Progenitor cell of endocrine pancreas (in vitro differentiated cells): ENCODE measurements at regions not wholly inside any gene's neighbourhood (a gene's known extent, or its start where the extent isn't known, plus 50 kb on each side); places are given as distances from the start of the nearest gene placed in this dataset.

Source experiments
- DNase-seq: peaks from one replicate; pipeline ENCODE4 v3.0.0; 2021; ENCODE audit warnings: low spot score; ENCODE audit not compliant: unreplicated experiment
- H3K27ac Mint-ChIP-seq: 2 replicates; pipeline ENCODE4 v1.8.0; 2021; ENCODE audit warnings: mild to moderate bottlenecking, moderate library complexity, mixed read lengths
- H3K27me3 Mint-ChIP-seq: 2 replicates; pipeline ENCODE4 v1.8.0; 2021; ENCODE audit warnings: mixed read lengths
- H3K36me3 Mint-ChIP-seq: 2 replicates; pipeline ENCODE4 v1.8.0; 2022; ENCODE audit warnings: mixed read lengths; ENCODE audit not compliant: insufficient read depth
- H3K4me1 Mint-ChIP-seq: 2 replicates; pipeline ENCODE4 v1.8.0; 2021; ENCODE audit warnings: low read depth, mixed read lengths
- H3K4me3 Mint-ChIP-seq: 2 replicates; pipeline ENCODE4 v1.8.0; 2021; ENCODE audit warnings: low read depth, mild to moderate bottlenecking, moderate library complexity, mixed read lengths
- H3K9me3 Mint-ChIP-seq: 2 replicates; pipeline ENCODE4 v1.8.0; 2021; ENCODE audit warnings: low read depth, mixed read lengths
- TF ChIP-seq, protein P1 (sequence below): fragments of 200-600 bp; sonication (generic); IDR thresholded peaks from one replicate; pipeline ENCODE4 v1.5.0; 2021; ENCODE audit warnings: antibody characterized with exemption, mild to moderate bottlenecking; ENCODE audit not compliant: unreplicated experiment

DNA sequence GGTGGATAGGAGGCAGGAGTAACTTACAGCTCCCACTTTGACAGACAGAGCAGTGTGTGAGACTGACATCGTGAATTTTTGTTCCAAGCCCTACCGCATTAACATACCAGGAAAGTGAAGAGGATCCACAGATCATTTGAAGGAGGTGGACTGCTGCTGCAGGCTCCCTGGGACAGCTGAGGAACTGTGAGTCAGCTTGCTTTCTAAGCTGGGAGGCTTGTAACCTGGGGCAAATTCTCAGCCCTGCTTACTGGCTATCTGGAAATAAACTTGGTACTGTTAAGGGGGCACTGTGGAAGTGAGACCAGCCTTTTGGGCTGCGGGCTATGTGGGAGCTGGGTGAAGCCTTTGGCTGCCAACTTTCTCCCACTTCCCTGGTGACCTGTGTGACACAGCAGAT lies 1202.5 kb downstream of the DNAJB9 start:
- H3K9me3 Mint-ChIP-seq = peaks cover 25% of the 10 kb centered on the region
- no peak overlapping the region for H3K27ac Mint-ChIP-seq
- H3K27me3 Mint-ChIP-seq = no peaks in the 10 kb centered on the region
- no peaks in the 10 kb centered on the region for H3K36me3 Mint-ChIP-seq
- TF ChIP-seq, protein P1, sequence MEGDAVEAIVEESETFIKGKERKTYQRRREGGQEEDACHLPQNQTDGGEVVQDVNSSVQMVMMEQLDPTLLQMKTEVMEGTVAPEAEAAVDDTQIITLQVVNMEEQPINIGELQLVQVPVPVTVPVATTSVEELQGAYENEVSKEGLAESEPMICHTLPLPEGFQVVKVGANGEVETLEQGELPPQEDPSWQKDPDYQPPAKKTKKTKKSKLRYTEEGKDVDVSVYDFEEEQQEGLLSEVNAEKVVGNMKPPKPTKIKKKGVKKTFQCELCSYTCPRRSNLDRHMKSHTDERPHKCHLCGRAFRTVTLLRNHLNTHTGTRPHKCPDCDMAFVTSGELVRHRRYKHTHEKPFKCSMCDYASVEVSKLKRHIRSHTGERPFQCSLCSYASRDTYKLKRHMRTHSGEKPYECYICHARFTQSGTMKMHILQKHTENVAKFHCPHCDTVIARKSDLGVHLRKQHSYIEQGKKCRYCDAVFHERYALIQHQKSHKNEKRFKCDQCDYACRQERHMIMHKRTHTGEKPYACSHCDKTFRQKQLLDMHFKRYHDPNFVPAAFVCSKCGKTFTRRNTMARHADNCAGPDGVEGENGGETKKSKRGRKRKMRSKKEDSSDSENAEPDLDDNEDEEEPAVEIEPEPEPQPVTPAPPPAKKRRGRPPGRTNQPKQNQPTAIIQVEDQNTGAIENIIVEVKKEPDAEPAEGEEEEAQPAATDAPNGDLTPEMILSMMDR = no peak
- H3K4me1 Mint-ChIP-seq = no peaks in the 10 kb centered on the region
- DNase-seq = no peak
- H3K4me3 Mint-ChIP-seq = no peak overlapping the region

DNA sequence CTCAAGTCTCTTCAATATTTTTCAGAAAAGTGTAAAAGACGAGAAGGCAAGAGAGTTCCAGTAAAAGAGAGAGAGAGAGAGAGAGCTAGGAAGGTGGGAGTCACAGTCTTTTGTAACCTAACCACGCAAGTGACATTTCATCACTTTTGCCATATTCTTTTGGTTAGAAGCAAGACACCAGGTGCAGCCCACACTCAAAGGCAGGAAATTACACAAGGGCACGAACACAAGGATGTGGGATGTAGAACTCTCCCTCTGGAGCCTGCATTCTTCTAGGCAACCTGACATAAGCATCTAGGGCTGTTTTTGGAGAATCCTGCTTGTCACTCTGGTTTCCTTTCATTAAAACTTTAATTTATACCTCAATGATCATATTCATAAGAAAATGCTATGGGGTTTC lies 1213.1 kb downstream of the DNAJB9 start:
- H3K27me3 Mint-ChIP-seq = no peaks in the 10 kb centered on the region
- TF ChIP-seq, protein P1 = no peak
- H3K4me1 Mint-ChIP-seq = peaks cover 3% of the 10 kb centered on the region
- peak overlapping the region; percentile 3 for H3K27ac Mint-ChIP-seq
- H3K9me3 Mint-ChIP-seq = peaks cover 8% of the 10 kb centered on the region
- no peaks in the 10 kb centered on the region for H3K36me3 Mint-ChIP-seq
- no peak overlapping the region for H3K4me3 Mint-ChIP-seq
- no peak for DNase-seq

DNA sequence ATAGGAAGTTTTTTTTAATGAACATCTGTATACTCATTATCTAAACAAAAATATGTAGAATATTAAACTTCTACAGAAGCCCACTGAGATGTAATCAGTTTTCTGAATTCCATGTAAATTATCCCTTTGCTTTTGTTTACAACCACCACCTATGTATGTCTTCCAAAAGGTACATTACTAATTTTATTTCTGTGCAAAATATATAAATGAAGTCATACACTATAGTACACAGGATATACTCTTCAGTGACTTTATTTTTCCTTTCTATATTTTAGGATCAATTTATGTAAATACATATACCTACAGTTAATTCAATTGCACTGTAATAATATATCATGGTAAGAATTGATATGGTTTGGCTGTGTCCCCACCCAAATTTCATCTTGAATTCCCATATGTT lies 1236.9 kb downstream of the DNAJB9 start:
- H3K27me3 Mint-ChIP-seq = no peaks in the 10 kb centered on the region
- peaks cover 15% of the 10 kb centered on the region for H3K9me3 Mint-ChIP-seq
- TF ChIP-seq, protein P1 = no peak
- H3K4me1 Mint-ChIP-seq = peaks cover 10% of the 10 kb centered on the region
- H3K36me3 Mint-ChIP-seq = no peaks in the 10 kb centered on the region
- no peak overlapping the region for H3K4me3 Mint-ChIP-seq
- no peak for DNase-seq
- H3K27ac Mint-ChIP-seq = no peak overlapping the region

DNA sequence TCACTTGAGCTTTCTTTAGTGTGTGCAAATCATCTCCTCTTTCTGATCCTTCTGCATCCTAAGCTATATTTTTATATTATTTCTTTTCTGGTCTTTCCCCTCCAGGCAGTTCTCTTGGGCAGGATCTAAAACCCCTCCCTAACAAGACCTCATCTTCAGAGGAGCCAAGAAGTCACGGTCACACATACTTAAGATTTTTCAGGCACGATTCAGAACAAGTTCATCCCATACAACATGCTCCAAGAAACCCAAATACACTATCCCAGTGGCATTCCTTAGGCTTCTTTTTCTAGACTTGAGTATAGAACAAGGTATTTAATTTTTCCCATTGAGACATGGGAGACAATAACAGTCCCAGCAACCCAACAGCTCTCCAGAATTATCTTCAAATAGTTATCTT lies 1251.5 kb downstream of the DNAJB9 start:
- TF ChIP-seq, protein P1 = no peak
- H3K4me3 Mint-ChIP-seq = no peak overlapping the region
- no peaks in the 10 kb centered on the region for H3K36me3 Mint-ChIP-seq

DNA sequence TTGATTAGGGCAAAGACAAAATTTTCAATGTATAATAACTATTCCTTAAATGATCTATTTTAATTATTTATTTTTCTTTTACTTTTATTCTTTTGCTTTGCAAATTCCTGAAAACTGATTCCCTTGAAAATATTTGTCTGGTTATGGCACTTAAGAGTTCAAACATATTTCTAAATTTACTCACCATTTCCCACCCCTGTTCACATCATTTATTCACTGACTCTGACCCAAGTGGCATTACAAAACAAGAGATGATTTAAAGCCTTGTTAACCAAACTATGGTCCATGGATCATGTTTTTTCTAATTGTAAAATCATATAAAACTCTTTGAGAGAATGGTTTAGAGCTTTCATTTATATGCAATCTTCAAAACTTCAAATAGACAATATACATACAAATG lies 1256.1 kb upstream of the LRRN3 start:
- TF ChIP-seq, protein P1 = no peak
- H3K4me1 Mint-ChIP-seq = no peaks in the 10 kb centered on the region
- H3K27me3 Mint-ChIP-seq = no peaks in the 10 kb centered on the region
- DNase-seq = no peak
- no peak overlapping the region for H3K27ac Mint-ChIP-seq
- no peak overlapping the region for H3K4me3 Mint-ChIP-seq
- H3K36me3 Mint-ChIP-seq = no peaks in the 10 kb centered on the region
- H3K9me3 Mint-ChIP-seq = peaks cover 10% of the 10 kb centered on the region

More for the DNA sequence above, 1251.5 kb downstream of the DNAJB9 start:
- Mint-ChIP-seq H3K27ac (no peak overlapping the region), H3K27me3 (no peaks in the 10 kb centered on the region), H3K9me3 (peaks cover 9% of the 10 kb centered on the region), H3K4me1 (no peaks in the 10 kb centered on the region)
- no peak for DNase-seq
